ENCODE measurements at regions not wholly inside any gene's neighbourhood (a gene's known extent, or its start where the extent isn't known, plus 50 kb on each side); places are given as distances from the start of the nearest gene placed in this dataset.
"Not testable (repeated sequence)": the region's sequence is repeated elsewhere in the genome, so short reads cannot be mapped to it uniquely, and the experiment has no call there.

DNA sequence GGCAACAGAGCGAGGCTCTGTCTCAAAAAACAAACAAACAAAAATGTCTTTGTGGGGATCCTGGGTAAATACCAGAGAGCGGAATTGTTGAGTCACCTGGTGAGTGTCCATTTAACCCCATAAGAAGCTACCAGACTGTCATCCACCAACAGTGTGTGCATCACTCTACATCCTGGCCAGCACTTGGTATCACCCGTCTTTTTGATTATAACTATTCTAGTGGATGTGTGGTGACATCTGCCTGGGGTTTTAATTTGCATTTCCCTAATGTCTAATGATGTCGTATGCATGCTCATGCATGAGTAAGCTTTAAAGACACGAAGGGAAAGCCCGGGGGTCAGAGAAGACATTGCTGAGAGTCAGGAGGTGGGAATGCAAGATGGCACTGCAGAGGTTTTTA is 126.7 kb upstream of the MRI1 start:
- H3K27ac ChIP-seq, result no peak overlapping the region
- no peak overlapping the region for H3K4me3 Mint-ChIP-seq
- H4K20me1 ChIP-seq (ENCODE audit: low read depth), result no peaks in the 10 kb centered on the region
- H3K9ac ChIP-seq, result no peak overlapping the region
- H3K79me2 ChIP-seq (ENCODE audit: low read depth), result no peaks in the 10 kb centered on the region
- no peak overlapping the region for H3K4me3 ChIP-seq
- H3F3A ChIP-seq (ENCODE audit: low read depth), result peaks cover 7% of the 10 kb centered on the region
- H3K9me3 ChIP-seq (ENCODE audit: low read depth), result no peaks in the 10 kb centered on the region
- no peak for TF ChIP-seq EZH2 (IDR thresholded peaks at IDR 0.05)
- H2AFZ ChIP-seq (replicated peaks), result no peak overlapping the region
- H3K4me2 ChIP-seq, result no peak overlapping the region
- H3K4me1 ChIP-seq, result peaks cover 14% of the 10 kb centered on the region
- peaks cover 26% of the 10 kb centered on the region for H3K27me3 Mint-ChIP-seq (ENCODE audit: insufficient read depth, low read depth)
- DNase-seq (ENCODE audit: low spot score), result no peak
- H3K9me3 Mint-ChIP-seq, result peaks cover 5% of the 10 kb centered on the region
- no peaks in the 10 kb centered on the region for H3K27me3 ChIP-seq
- no peak overlapping the region for H3K27ac Mint-ChIP-seq
- H3K36me3 Mint-ChIP-seq, result peaks cover 1% of the 10 kb centered on the region
- H3K4me1 Mint-ChIP-seq, result peaks cover 13% of the 10 kb centered on the region
- no peaks in the 10 kb centered on the region for H3K36me3 ChIP-seq

- no peak for DNase-seq (ENCODE audit: low spot score)
- H3K4me1 Mint-ChIP-seq, result peaks cover 15% of the 10 kb centered on the region
- H3F3A ChIP-seq (ENCODE audit: low read depth), result peaks cover 8% of the 10 kb centered on the region
- H2AFZ ChIP-seq (replicated peaks), result no peak overlapping the region
- H3K27me3 ChIP-seq, result no peaks in the 10 kb centered on the region
- H3K27ac Mint-ChIP-seq, result no peak overlapping the region
- peaks cover 5% of the 10 kb centered on the region for H3K9me3 Mint-ChIP-seq
- H4K20me1 ChIP-seq (ENCODE audit: low read depth), result no peaks in the 10 kb centered on the region
- no peaks in the 10 kb centered on the region for H3K79me2 ChIP-seq (ENCODE audit: low read depth)
- peak overlapping the region; percentile 52 for H3K4me3 Mint-ChIP-seq
- no peak overlapping the region for H3K9ac ChIP-seq
- H3K27me3 Mint-ChIP-seq (ENCODE audit: insufficient read depth, low read depth), result peaks cover 26% of the 10 kb centered on the region
- no peak overlapping the region for H3K4me2 ChIP-seq
- peaks cover 16% of the 10 kb centered on the region for H3K4me1 ChIP-seq
- no peak overlapping the region for H3K4me3 ChIP-seq
- H3K27ac ChIP-seq, result no peak overlapping the region
- peaks cover 1% of the 10 kb centered on the region for H3K36me3 Mint-ChIP-seq
- no peaks in the 10 kb centered on the region for H3K9me3 ChIP-seq (ENCODE audit: low read depth)
- H3K36me3 ChIP-seq, result no peaks in the 10 kb centered on the region
- no peak for TF ChIP-seq CTCF (IDR thresholded peaks at IDR 0.05)
- TF ChIP-seq EZH2 (IDR thresholded peaks at IDR 0.05), result no peak
- TF ChIP-seq EZH2phosphoT487 (IDR thresholded peaks at IDR 0.05), result no peak
Measured at GRCh38 chr19:13634658-13635057, 128.4 kb upstream of the CACNA1A start.

GRCh38 chr19:13633522-13633922 is 127.2 kb upstream of the CACNA1A start:
- TF ChIP-seq EZH2phosphoT487 (IDR thresholded peaks at IDR 0.05), result no peak
- no peak for TF ChIP-seq CTCF (IDR thresholded peaks at IDR 0.05)
- no peak for TF ChIP-seq EZH2 (IDR thresholded peaks at IDR 0.05)
- Mint-ChIP-seq H3K36me3 (peaks cover 1% of the 10 kb centered on the region), H3K4me1 (peaks cover 15% of the 10 kb centered on the region), H3K4me3 (no peak overlapping the region), H3K9me3 (peaks cover 3% of the 10 kb centered on the region), H3K27me3 (ENCODE audit: insufficient read depth, low read depth) (peaks cover 21% of the 10 kb centered on the region), H3K27ac (peak overlapping the region; percentile 10)
- peaks cover 8% of the 10 kb centered on the region for H3F3A ChIP-seq (ENCODE audit: low read depth)
- no peak overlapping the region for H3K4me3 ChIP-seq
- no peaks in the 10 kb centered on the region for H4K20me1 ChIP-seq (ENCODE audit: low read depth)
- no peaks in the 10 kb centered on the region for H3K9me3 ChIP-seq (ENCODE audit: low read depth)
- peak overlapping the region; percentile 30 for H3K4me2 ChIP-seq
- H3K27me3 ChIP-seq, result no peaks in the 10 kb centered on the region
- H3K79me2 ChIP-seq (ENCODE audit: low read depth), result no peaks in the 10 kb centered on the region
- H3K36me3 ChIP-seq, result no peaks in the 10 kb centered on the region
- no peak overlapping the region for H3K9ac ChIP-seq
- peak overlapping the region; percentile 7 for H2AFZ ChIP-seq (replicated peaks)
- DNase-seq (ENCODE audit: low spot score), result no peak
- peaks cover 16% of the 10 kb centered on the region for H3K4me1 ChIP-seq
- no peak overlapping the region for H3K27ac ChIP-seq

DNA sequence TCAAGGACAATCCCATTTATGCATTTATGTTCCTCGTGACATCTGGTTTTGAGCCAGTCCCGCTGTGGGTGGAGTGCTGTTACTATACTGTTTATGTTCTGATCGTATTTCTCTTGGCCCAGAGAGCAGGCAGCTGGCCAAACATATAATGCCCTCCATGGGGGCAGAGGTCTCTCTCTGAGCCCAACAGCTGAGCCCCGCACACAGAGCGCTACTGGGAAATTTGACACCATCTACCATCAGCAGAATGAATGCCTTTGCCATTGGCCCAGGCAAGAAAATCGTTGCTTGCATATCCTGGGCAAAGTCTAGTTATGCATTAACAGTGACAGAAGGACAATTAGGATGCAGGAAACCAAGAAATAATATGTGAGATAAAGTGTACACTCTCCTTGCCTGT is 126.8 kb upstream of the CACNA1A start:
- Histone ChIP-seq H3F3A (ENCODE audit: low read depth) (peaks cover 8% of the 10 kb centered on the region), H3K9me3 (ENCODE audit: low read depth) (no peaks in the 10 kb centered on the region), H3K4me3 (no peak overlapping the region), H3K27ac (peak overlapping the region; percentile 56), H3K4me1 (peaks cover 16% of the 10 kb centered on the region), H3K9ac (no peak overlapping the region), H4K20me1 (ENCODE audit: low read depth) (no peaks in the 10 kb centered on the region), H3K4me2 (peak overlapping the region; percentile 30), H3K27me3 (no peaks in the 10 kb centered on the region), H3K36me3 (no peaks in the 10 kb centered on the region), H3K79me2 (ENCODE audit: low read depth) (no peaks in the 10 kb centered on the region), H2AFZ (replicated peaks) (peak overlapping the region; percentile 7)
- Mint-ChIP-seq H3K27me3 (ENCODE audit: insufficient read depth, low read depth) (peaks cover 18% of the 10 kb centered on the region), H3K36me3 (peaks cover 1% of the 10 kb centered on the region), H3K4me3 (no peak overlapping the region), H3K9me3 (peaks cover 3% of the 10 kb centered on the region), H3K27ac (peak overlapping the region; percentile 79), H3K4me1 (peaks cover 15% of the 10 kb centered on the region)
- DNase-seq (ENCODE audit: low spot score), result peak; percentile 64
- TF ChIP-seq EZH2phosphoT487 (IDR thresholded peaks at IDR 0.05) (no peak), EZH2 (IDR thresholded peaks at IDR 0.05) (no peak)

DNA sequence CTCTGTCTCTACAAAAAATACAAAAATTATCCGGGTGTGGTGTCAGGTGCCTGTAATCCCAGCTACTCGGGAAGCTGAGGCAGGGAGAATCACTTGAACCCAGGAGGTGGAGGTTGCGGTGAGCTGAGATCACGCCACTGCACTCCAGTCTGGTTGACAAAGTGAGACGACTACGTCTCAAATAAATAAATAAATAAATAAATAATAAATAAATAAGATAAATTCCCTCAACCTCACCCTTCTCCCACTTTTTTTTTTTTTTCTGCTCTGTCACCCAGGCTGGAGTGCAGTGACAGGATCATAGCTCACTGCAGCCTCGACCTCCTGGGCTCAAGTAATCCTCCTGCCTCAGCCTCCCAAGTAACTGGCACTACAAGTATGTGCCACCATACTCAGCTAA is 125.9 kb upstream of the CACNA1A start:
- H3K36me3 Mint-ChIP-seq; H3K27ac Mint-ChIP-seq; DNase-seq (ENCODE audit: low spot score); H3F3A ChIP-seq (ENCODE audit: low read depth); H4K20me1 ChIP-seq (ENCODE audit: low read depth); H3K9me3 Mint-ChIP-seq; H3K4me3 Mint-ChIP-seq; H3K4me3 ChIP-seq; H3K79me2 ChIP-seq (ENCODE audit: low read depth); H3K4me2 ChIP-seq; H3K27me3 ChIP-seq; H3K9ac ChIP-seq; H2AFZ ChIP-seq (replicated peaks); H3K27ac ChIP-seq; H3K36me3 ChIP-seq; H3K9me3 ChIP-seq (ENCODE audit: low read depth): not testable (repeated sequence)
- H3K4me1 ChIP-seq, result peaks cover 16% of the 10 kb centered on the region
- Mint-ChIP-seq H3K4me1 (peaks cover 18% of the 10 kb centered on the region), H3K27me3 (ENCODE audit: insufficient read depth, low read depth) (peaks cover 16% of the 10 kb centered on the region)
